ENCODE measurements at regions not wholly inside any gene's neighbourhood (a gene's known extent, or its start where the extent isn't known, plus 50 kb on each side); places are given as distances from the start of the nearest gene placed in this dataset.
A peak's percentile ranks its signal among the peaks of the same experiment; 100 is the strongest.

DNA sequence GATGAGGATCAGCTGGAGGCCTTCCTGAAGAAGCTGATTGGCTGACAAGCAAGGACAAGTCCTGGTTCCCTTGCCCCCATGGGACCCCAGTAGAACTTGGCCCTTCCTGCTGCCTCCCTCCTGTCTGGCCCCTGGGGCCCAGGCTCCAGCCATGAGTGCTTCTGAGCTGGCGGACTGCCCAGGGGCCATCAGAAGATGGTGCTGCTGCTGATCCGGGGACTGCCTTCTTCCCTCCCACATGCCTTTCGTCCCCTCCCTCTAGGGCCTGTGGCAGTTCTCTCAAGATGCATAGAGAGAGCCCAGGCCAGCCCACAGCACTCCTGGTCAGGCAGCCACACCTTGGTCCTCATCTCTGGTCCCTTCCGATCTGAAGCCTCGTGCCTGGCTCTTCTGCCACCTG is 57.9 kb upstream of the PRKACB start:
- intact Hi-C loops (cut with DNase I; ENCODE audit: low total_unique reads): no loop called here
- TF ChIP-seq, protein P1, sequence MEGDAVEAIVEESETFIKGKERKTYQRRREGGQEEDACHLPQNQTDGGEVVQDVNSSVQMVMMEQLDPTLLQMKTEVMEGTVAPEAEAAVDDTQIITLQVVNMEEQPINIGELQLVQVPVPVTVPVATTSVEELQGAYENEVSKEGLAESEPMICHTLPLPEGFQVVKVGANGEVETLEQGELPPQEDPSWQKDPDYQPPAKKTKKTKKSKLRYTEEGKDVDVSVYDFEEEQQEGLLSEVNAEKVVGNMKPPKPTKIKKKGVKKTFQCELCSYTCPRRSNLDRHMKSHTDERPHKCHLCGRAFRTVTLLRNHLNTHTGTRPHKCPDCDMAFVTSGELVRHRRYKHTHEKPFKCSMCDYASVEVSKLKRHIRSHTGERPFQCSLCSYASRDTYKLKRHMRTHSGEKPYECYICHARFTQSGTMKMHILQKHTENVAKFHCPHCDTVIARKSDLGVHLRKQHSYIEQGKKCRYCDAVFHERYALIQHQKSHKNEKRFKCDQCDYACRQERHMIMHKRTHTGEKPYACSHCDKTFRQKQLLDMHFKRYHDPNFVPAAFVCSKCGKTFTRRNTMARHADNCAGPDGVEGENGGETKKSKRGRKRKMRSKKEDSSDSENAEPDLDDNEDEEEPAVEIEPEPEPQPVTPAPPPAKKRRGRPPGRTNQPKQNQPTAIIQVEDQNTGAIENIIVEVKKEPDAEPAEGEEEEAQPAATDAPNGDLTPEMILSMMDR (IDR thresholded peaks at IDR 0.05): no peak
- no peak for TF ChIP-seq EP300 (IDR thresholded peaks at IDR 0.05; ENCODE audit: low read depth)
- Histone ChIP-seq H3K4me3 (no peak overlapping the region), H3K4me1 (peaks cover 0 to 9% (median 0%) of the 10 kb centered on the region in 4 donors), H3K27me3 (no peaks in the 10 kb centered on the region), H3K27ac (no peak overlapping the region), H3K36me3 (no peaks in the 10 kb centered on the region), H3K9me3 (no peaks in the 10 kb centered on the region)
- no peak for DNase-seq
- in situ Hi-C loops (cut with MboI; ENCODE audit: low pct_ligation_motif_present in 1 of 4, low pct_unique_long_range_greater_than_20kb in 1 of 4, low sequenced_read_pairs in 3 of 4): no loop called here
- WGBS, 2 donors (ENCODE audit: low coverage in 1 of 2): 81 to 88% methylated on average over 3 to 5 of the region's 5 CpGs

DNA sequence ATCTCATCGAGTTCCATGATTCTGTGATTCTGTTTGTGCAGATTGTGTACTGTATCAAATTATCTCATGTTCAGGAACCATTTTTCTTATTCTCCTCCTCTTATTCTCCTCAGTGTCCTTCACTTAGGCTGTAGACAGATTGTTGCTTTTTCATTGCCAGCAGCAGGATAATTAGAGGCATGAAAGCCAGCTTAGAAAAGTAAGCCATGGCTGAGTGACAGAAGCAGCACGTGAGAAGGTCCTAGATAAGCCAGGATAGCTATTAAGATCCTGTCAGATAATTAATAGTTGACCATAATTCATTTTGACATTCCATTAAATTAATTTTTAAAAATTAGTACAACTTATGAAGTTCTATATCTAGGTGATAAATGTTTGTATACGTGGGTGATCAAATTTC is 60.8 kb upstream of the PRKACB start:
- Histone ChIP-seq H3K9me3 (no peaks in the 10 kb centered on the region), H3K4me3 (no peak overlapping the region), H3K27me3 (no peaks in the 10 kb centered on the region), H3K4me1 (peaks cover 0 to 6% (median 3%) of the 10 kb centered on the region in 4 donors), H3K27ac (no peak overlapping the region), H3K36me3 (no peaks in the 10 kb centered on the region)
- in situ Hi-C loops (cut with MboI; ENCODE audit: low pct_ligation_motif_present in 1 of 4, low pct_unique_long_range_greater_than_20kb in 1 of 4, low sequenced_read_pairs in 3 of 4) (no loop called here), intact Hi-C loops (cut with DNase I; ENCODE audit: low total_unique reads) (no loop called here)
- TF ChIP-seq, protein P1 (IDR thresholded peaks at IDR 0.05): no peak
- no peak for TF ChIP-seq POLR2A (IDR thresholded peaks at IDR 0.05)
- no peak for TF ChIP-seq POLR2AphosphoS5 (IDR thresholded peaks at IDR 0.05)
- TF ChIP-seq EP300 (IDR thresholded peaks at IDR 0.05; ENCODE audit: low read depth): no peak
- DNase-seq: no peak
- WGBS, 2 donors (ENCODE audit: low coverage in 1 of 2): 82 to 84% methylated on average over 3 of the region's 3 CpGs

DNA sequence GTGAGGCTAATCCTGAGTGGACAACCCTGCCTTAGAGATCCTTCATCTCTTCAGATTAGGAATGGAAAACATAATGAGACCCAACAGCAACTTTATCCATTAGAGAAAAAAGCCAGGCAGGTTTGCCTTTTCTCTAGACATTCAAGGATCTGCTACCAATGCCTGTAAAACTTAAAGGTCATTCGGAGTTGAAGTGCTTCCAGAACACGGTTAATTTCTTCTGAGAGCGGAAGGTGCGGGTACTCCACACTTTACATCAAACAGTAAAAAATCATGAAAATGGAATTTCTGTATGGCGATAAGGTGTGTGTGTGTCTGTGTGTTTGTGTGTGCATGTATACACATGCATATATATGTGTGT is 65.2 kb upstream of the PRKACB start:
- H3K4me1 ChIP-seq: peaks cover 0 to 13% (median 6%) of the 10 kb centered on the region in 4 donors
- H3K36me3 ChIP-seq: no peaks in the 10 kb centered on the region
- no peak for DNase-seq
- 49 to 62% methylated on average over 5 of the region's 5 CpGs for WGBS, 2 donors (ENCODE audit: low coverage in 1 of 2)
- H3K4me3 ChIP-seq: peak overlapping the region; percentile 83 to 86 (median 84)
- TF ChIP-seq EP300 (IDR thresholded peaks at IDR 0.05; ENCODE audit: low read depth): no peak
- TF ChIP-seq, protein P1 (IDR thresholded peaks at IDR 0.05): no peak
- TF ChIP-seq POLR2A (IDR thresholded peaks at IDR 0.05): no peak
- TF ChIP-seq POLR2AphosphoS5 (IDR thresholded peaks at IDR 0.05): no peak
- H3K9me3 ChIP-seq: no peaks in the 10 kb centered on the region
- in situ Hi-C loops (cut with MboI; ENCODE audit: low pct_ligation_motif_present in 1 of 4, low pct_unique_long_range_greater_than_20kb in 1 of 4, low sequenced_read_pairs in 3 of 4): no loop called here
- H3K27ac ChIP-seq: peak overlapping the region in 3 of 4 donors; percentile 87 to 91 (median 89)
- intact Hi-C loops (cut with DNase I; ENCODE audit: low total_unique reads): no loop called here
- H3K27me3 ChIP-seq: peaks cover 16% of the 10 kb centered on the region

DNA sequence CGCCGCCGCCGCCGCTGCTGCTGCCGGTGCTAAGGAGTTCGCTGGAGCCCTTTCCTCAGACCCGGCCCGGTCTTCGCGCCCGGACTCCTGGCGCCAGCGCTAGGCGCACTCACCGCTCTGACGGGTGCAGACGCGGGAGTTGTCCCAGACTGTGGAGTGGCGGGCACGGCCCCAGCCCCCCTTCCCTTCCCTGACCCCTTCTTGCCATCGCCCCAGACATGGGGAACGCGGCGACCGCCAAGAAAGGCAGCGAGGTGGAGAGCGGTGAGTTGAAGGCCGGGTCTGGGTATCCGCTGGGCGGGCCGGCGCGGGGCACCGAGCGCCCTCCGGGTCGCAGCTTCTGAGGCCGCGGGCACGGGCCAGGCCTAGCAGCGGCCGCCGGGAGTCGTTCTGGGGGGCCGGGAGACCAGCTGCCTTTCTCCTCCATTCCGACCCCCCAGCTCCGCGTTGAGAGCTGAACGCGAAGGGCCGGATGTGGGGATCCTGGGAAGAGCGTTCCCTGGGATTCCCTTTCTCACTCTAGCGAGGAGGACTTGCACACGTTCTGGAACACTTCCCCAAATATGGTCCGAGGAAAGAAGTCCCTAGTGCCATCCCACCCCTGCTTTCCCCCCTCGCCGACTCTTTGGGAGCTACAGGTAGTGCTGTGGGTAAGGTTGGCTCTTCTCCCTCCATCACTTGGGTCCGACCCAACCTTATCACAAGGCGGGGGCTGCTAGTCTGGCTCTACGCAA is 65.8 kb upstream of the PRKACB start:
- Histone ChIP-seq H3K4me1 (peaks cover 0 to 13% (median 6%) of the 10 kb centered on the region in 4 donors), H3K4me3 (peak overlapping the region; percentile 83 to 86 (median 84)), H3K36me3 (no peaks in the 10 kb centered on the region), H3K27me3 (peaks cover 16% of the 10 kb centered on the region), H3K9me3 (no peaks in the 10 kb centered on the region), H3K27ac (peak overlapping the region; percentile 81 to 91 (median 88))
- 2% methylated on average over 49 of the region's 61 CpGs; no CpG with 5 or more reads in 1 of the 2 donors for WGBS, 2 donors (ENCODE audit: low coverage in 1 of 2)
- intact Hi-C loops (cut with DNase I; ENCODE audit: low total_unique reads) (no loop called here), in situ Hi-C loops (cut with MboI; ENCODE audit: low pct_ligation_motif_present in 1 of 4, low pct_unique_long_range_greater_than_20kb in 1 of 4, low sequenced_read_pairs in 3 of 4) (no loop called here)
- TF ChIP-seq EP300 (IDR thresholded peaks at IDR 0.05; ENCODE audit: low read depth) (no peak), POLR2A (IDR thresholded peaks at IDR 0.05) (peak; percentile 5)
- DNase-seq: no peak
